HG03025 (cell line): ENCODE measurements at regions not wholly inside any gene's neighbourhood (a gene's known extent, or its start where the extent isn't known, plus 50 kb on each side); places are given as distances from the start of the nearest gene placed in this dataset.
"Not testable (repeated sequence)": the region's sequence is repeated elsewhere in the genome, so short reads cannot be mapped to it uniquely, and the experiment has no call there.

ENCODE experiments used
- ATAC-seq: cut with Tn5 transposase; IDR thresholded peaks from one replicate; pipeline ENCODE4 v1.9.1; 2021; ENCODE audit warnings: mild to moderate bottlenecking, moderate library complexity; ENCODE audit not compliant: unreplicated experiment, low FRiP score

- ATAC-seq: not testable (repeated sequence)
Measured at GRCh38 chr17:20731131-20731530, 151.6 kb downstream of the CDRT15L2 start.

DNA sequence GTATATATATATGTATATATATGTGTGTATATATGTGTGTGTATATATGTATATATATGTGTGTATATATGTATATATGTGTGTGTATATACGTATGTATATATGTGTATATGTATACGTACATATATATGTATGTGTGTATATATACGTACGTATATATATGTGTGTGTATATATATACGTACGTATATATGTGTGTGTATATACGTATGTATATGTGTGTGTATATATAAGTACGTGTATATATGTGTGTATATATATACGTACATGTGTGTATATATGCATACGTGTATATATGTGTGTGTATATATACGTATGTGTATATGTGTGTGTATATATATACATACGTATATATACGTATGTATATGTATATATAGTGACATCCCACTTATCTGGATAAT lies 154.4 kb downstream of the CDRT15L2 start:
- no peak for ATAC-seq

- ATAC-seq: no peak
Measured at GRCh38 chr17:20735796-20736195, 156.3 kb downstream of the CDRT15L2 start.

DNA sequence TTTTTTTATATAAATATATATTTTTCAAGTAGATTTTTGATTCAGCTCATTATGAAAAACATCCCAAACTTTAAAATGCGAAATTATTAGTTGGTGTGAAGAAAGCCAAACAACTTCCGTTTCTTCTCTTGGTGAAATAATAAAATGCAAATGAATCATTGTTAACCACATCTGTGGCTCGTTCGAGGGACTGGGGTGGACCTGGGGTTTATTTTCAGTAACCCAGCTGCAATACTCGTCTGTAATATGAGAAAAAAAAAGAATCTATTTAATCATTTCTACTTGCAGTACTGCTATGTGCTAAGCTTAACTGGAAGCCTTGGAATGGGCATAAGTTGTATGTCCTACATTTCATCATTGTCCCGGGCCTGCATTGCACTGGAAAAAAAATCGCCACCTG lies 158.1 kb downstream of the CDRT15L2 start:
- ATAC-seq: not testable (repeated sequence)

DNA sequence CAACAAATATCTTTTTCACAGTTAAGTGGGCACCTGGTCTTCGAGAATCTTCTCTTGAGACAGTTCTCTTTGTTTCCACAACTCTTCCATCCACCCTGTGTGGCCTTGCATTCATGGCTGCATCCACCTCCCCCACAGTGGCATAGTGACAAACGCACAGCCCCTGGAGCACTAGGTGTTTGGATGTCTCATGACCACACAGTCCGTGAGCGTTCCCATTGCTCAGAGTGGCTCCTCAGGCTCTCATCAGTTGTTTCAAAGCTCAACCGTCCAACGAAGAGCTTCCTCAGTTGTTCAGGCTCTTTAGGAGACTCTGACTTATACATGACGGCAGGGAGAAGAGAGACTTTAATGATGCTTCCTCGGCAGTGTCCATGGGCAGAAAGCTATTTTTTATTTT lies 191.6 kb downstream of the CDRT15L2 start:
- no peak for ATAC-seq

GRCh38 chr17:20774472-20775135 lies 195.1 kb downstream of the CDRT15L2 start:
- ATAC-seq: no peak

- ATAC-seq: no peak
Measured at GRCh38 chr17:20775331-20775730, 195.8 kb downstream of the CDRT15L2 start.

GRCh38 chr17:20779521-20779920 lies 200.0 kb downstream of the CDRT15L2 start:
- ATAC-seq: no peak

DNA sequence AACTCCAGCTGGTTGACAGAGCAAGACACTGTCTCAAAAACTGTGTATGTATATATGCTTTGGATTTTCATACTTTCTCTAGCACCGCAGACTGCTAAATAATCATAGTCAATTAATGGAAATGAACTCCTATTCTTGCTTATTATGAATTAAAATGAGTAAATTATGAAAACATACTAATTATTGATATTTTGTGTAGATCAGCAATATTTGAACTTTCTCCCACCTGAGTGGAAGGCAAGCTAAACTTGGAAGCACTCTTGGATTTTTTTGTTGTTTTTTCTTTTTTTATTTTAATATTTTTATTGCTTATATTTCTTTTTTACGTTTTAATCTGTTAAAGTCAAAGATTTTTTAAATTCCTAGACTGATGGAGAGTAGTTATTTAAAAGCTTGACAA lies 201.7 kb downstream of the CDRT15L2 start:
- no peak for ATAC-seq

DNA sequence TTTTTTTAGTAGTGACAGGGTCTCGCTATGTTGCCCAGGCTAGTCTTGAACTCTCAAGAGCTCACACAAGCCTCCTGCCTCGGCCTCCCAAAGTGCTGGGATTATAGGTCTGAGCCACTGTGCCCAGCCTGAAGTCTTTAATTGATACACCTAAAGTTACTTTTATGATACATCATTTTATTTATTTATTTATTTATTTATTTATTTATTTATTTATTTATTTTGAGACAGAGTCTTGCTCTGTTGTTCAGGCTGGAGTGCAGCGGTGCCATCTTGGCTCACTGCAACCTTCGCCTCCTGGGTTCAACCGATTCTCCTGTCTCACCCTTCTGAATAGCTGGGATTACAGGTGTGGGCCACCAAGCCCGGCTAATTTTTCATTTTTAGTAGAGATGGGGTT lies 202.3 kb downstream of the CDRT15L2 start:
- not testable (repeated sequence) for ATAC-seq

DNA sequence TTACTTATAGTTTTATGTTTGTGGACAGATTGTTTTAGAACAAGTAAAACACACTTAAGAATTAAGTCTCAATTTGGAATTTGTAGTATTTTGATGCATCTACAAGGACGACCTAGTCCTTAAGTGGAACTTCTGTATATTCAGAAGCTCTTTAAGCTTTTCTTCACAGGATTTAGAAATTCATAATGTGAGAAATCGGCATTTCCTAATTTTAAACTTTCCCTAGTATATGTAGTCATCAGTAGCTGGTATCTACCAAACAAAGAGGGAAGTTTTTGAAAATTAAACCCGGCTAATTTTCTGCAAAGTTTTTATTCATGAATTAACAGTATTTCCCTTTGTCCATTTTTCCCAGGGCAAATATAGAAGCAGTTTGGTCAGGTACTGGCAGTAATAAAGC lies 203.6 kb downstream of the CDRT15L2 start:
- no peak for ATAC-seq

GRCh38 chr17:20784100-20784665 lies 204.7 kb downstream of the CDRT15L2 start:
- ATAC-seq: no peak

- no peak for ATAC-seq
Measured at GRCh38 chr17:20787281-20787680, 207.8 kb downstream of the CDRT15L2 start.

DNA sequence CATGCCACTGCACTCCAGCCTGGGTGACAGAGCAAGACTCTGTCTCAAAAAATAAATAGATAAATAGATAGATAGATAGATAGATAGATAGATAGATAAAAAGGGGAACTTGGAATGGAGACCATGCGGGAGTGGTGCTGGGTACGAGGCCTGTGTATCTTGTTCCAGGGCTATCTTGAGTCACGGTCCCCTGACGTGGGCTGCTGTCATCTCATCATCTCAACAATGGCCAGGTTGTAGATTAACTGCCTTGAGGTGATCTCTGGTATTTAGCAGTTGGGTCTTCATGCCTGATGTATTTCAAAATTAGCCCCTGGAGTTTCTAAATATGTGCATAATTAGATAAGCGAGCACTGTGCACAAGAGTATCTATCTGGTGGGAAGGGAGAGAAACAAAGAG lies 212.1 kb downstream of the CDRT15L2 start:
- ATAC-seq: no peak

- ATAC-seq: not testable (repeated sequence)
Measured at GRCh38 chr17:20794532-20794931, 215.0 kb downstream of the CDRT15L2 start.

DNA sequence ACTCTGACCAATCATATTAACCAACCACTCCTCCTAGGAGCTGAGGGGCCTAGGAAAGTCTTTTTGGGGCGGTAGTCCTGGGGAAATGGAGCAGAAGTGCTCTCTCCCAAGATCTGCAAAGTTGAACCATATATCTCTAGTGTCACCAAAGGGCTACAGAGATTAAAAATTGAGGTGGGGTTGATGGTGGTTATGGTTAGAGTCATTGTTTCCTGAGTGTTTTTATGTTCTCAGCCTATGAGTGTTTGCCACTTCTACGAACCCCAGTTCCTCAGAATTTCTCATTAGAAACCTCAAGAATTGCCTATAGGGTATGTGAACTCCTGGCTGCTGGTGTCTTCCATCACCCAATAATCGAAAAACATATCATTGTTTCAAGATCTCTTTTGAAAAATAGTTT lies 217.8 kb downstream of the CDRT15L2 start:
- ATAC-seq: no peak

- no peak for ATAC-seq
Measured at GRCh38 chr17:20800146-20800545, 220.6 kb downstream of the CDRT15L2 start.

DNA sequence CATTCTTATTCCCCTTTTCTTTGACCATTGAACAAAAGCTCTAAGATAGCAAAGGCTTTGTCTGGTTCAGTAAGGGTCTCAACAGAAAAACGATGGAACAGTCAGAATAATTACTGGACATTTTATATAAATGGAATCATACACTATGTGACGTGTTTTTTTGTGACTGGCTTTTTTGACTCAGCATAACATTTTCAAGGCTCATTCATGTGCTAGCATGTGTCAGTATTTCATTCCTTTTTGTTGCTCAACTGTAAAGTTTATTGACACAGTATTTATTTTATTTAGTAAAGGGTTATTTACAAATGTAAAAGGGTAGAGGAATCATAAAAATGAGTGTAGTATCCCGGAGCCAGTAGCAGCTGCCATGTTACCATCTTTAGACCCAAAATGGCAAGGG lies 226.2 kb downstream of the CDRT15L2 start:
- no peak for ATAC-seq

DNA sequence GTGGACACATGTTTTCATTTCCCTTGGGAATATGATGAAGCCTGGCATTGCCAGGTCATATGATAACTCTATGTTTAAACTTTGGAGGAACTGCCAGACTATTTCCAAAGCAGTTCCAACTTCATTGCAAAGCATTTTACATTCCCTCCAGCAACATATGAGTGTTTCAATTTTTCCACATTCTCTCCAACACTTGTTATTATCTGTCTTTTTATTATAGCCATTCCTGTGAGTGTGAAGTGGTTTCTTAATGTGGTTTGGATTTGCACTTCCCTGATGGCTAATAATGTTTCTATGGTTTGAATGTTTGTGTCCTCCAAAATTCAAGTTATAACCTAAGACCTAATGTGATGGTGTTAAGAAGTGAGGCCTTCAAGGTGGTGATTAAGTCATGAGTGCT lies 228.0 kb downstream of the CDRT15L2 start:
- ATAC-seq: not testable (repeated sequence)

DNA sequence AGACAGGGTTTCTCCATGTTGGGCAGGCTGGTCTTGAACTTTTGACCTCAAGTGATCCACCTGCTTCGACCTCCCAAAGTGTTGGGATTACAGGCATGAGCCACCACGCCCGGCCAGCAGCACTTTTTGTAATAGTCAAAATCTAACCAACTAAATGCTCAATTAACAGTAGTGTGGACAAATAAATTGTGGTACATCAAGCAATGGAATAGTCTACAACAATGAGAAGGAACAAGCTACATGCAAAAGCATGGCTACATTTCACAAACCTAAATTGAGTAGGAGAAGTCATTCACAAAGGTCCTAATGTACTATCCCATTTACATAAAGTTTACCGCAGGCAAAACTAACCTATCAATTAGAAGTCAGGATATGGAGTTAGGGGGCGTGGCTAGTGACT lies 227.4 kb downstream of the USP22 start:
- ATAC-seq: not testable (repeated sequence)

DNA sequence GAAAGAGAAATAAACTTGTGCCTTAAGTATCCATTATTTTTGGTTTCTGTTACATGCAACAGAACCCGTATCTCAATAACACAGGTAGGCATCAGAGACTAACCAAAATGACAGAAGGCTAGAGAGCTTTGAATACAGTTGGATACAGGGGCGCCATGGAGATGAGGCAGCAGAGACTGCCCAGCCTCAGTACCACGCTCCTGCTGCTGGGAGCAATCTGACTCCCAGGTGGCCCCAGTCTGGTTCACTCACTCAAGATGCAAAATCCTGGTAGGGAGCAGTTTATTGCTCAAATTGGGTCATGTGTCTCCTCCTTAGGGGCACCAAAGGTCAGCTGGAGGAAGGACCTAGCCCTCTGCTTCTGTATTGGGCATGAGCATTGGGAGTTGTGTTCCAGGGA lies 218.9 kb downstream of the USP22 start:
- no peak for ATAC-seq

DNA sequence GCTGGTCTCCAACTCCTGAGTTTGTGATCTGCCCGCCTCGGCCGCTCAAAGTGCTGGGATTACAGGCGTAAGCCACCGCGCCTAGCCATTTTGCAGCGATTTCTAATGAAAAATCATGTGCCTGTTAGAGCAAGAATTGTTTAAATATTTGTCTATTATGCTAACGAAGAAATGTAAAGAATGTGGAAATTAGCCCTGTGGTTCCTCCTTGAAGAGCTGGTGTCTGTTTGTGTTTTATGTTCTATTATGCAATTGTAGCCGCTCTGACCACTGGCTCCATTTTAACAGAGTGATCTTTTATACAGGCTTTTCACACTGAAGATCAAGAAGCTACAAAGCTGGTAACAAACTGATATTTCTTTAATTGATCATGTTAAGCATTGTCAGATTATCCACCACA lies 217.3 kb downstream of the USP22 start:
- no peak for ATAC-seq
